ENCODE measurements at regions not wholly inside any gene's neighbourhood (a gene's known extent, or its start where the extent isn't known, plus 50 kb on each side); places are given as distances from the start of the nearest gene placed in this dataset.

DNA sequence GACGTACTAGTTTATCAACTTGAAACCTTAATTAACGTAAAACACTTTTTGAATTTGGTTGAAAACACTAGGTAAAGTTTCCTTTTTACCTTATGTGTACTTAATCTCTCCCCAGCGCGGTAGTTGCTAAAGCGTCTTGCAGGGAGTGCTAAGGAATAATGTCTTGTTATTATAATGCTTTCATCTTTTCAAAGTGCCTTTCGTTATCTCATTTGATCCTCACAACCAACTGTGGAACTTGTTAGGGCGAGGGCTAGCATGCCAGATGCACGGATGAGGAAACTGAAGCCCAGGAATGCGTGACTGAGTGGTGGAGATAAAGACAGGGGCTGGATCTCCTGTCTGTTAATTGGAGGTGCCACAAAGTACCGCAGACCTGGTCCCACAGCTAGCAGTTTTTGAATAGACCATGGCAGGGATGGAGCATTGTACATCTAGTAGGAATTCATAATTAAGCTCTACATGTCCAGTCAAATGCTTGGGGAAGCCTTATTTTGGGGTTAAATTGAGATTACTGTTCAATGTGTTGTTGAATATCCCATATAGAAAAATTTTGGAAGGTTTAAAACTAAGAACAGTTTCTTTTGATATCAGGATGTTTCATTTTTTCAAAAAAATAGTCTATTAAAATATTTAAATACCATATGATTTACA lies 234.3 kb downstream of the SH2D4B start:
- TF ChIP-seq YY1 (IDR thresholded peaks at IDR 0.05; ENCODE audit: low read depth) (no peak), CHD2 (IDR thresholded peaks at IDR 0.05; ENCODE audit: low read length, partially characterized antibody) (no peak), RAD21 (IDR thresholded peaks at IDR 0.05; ENCODE audit: low read length) (no peak), EZH2phosphoT487 (IDR thresholded peaks at IDR 0.05; ENCODE audit: borderline replicate concordance, low read depth) (no peak), MXI1 (IDR thresholded peaks at IDR 0.05; ENCODE audit: low read depth, low read length) (no peak), SIN3A (IDR thresholded peaks at IDR 0.05; ENCODE audit: borderline replicate concordance, low read depth, low read length) (no peak), GATA2 (CRISPR knock-in tag; IDR thresholded peaks at IDR 0.05) (no peak), TAF1 (IDR thresholded peaks at IDR 0.05; ENCODE audit: borderline replicate concordance, low read depth, low read length) (no peak), GABPA (IDR thresholded peaks at IDR 0.05; ENCODE audit: low read depth) (no peak), TCF12 (IDR thresholded peaks at IDR 0.05) (no peak), NRF1 (IDR thresholded peaks at IDR 0.05; ENCODE audit: low read depth, low read length) (no peak), POLR2AphosphoS5 (IDR thresholded peaks at IDR 0.05; ENCODE audit: low read depth, low read length) (no peak)
- TF ChIP-seq, protein P1, sequence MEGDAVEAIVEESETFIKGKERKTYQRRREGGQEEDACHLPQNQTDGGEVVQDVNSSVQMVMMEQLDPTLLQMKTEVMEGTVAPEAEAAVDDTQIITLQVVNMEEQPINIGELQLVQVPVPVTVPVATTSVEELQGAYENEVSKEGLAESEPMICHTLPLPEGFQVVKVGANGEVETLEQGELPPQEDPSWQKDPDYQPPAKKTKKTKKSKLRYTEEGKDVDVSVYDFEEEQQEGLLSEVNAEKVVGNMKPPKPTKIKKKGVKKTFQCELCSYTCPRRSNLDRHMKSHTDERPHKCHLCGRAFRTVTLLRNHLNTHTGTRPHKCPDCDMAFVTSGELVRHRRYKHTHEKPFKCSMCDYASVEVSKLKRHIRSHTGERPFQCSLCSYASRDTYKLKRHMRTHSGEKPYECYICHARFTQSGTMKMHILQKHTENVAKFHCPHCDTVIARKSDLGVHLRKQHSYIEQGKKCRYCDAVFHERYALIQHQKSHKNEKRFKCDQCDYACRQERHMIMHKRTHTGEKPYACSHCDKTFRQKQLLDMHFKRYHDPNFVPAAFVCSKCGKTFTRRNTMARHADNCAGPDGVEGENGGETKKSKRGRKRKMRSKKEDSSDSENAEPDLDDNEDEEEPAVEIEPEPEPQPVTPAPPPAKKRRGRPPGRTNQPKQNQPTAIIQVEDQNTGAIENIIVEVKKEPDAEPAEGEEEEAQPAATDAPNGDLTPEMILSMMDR (IDR thresholded peaks at IDR 0.05): no peak
- TF ChIP-seq, protein P2, sequence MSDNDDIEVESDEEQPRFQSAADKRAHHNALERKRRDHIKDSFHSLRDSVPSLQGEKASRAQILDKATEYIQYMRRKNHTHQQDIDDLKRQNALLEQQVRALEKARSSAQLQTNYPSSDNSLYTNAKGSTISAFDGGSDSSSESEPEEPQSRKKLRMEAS (IDR thresholded peaks at IDR 0.05; ENCODE audit: low read depth): no peak
